H9 (cell line): ENCODE measurements at regions not wholly inside any gene's neighbourhood (a gene's known extent, or its start where the extent isn't known, plus 50 kb on each side); places are given as distances from the start of the nearest gene placed in this dataset.

Source experiments
- DNase-seq: peaks from one replicate; pipeline ENCODE4 v3.0.0-alpha.2; 2017
- H2AFZ ChIP-seq: one replicate; pipeline ENCODE4 v1.6.1; 2013; ENCODE audit warnings: mild to moderate bottlenecking, low read length, control low read depth, moderate library complexity
- H2AK5ac ChIP-seq: 2 replicates; pipeline ENCODE4 v1.6.1; 2013; ENCODE audit warnings: low read length, control low read depth, mixed read lengths; ENCODE audit not compliant: insufficient read length
- H2BK120ac ChIP-seq: one replicate; pipeline ENCODE4 v1.6.1; 2013; ENCODE audit warnings: low read depth, mild to moderate bottlenecking, low read length, control low read depth, inconsistent platforms; ENCODE audit not compliant: poor library complexity, severe bottlenecking
- H2BK12ac ChIP-seq: 2 replicates; pipeline ENCODE4 v1.6.1; 2013; ENCODE audit warnings: low read length, control low read depth, mixed read lengths, low read depth; ENCODE audit not compliant: insufficient read length
- H2BK15ac ChIP-seq: 2 replicates; pipeline ENCODE4 v1.6.1; 2013; ENCODE audit warnings: low read depth, low read length, control low read depth
- H2BK20ac ChIP-seq: one replicate; pipeline ENCODE4 v1.6.1; 2013; ENCODE audit warnings: low read depth, mild to moderate bottlenecking, low read length, control low read depth, inconsistent platforms; ENCODE audit not compliant: poor library complexity, severe bottlenecking
- H2BK5ac ChIP-seq: 2 replicates; pipeline ENCODE4 v1.6.1; 2013; ENCODE audit warnings: low read length, control low read depth, mixed read lengths; ENCODE audit not compliant: insufficient read length
- H3K14ac ChIP-seq: 2 replicates; pipeline ENCODE4 v1.6.1; 2013; ENCODE audit warnings: low read length, control low read depth; ENCODE audit not compliant: insufficient read depth
- H3K18ac ChIP-seq: 2 replicates; pipeline ENCODE4 v1.6.1; 2013; ENCODE audit warnings: low read depth, mild to moderate bottlenecking, mixed read lengths, low read length, control low read depth; ENCODE audit not compliant: insufficient read length
- H3K23ac ChIP-seq: 2 replicates; pipeline ENCODE4 v1.6.1; 2013; ENCODE audit warnings: low read length, control low read depth, mixed read lengths, low read depth; ENCODE audit not compliant: insufficient read length
- H3K23me2 ChIP-seq: 2 replicates; pipeline ENCODE4 v1.6.1; 2013; ENCODE audit warnings: low read depth, mild to moderate bottlenecking, mixed read lengths, low read length, control low read depth; ENCODE audit not compliant: insufficient read length, poor library complexity, severe bottlenecking
- H3K27ac ChIP-seq: 2 replicates; pipeline ENCODE4 v1.5.1; 2013; ENCODE audit warnings: low read length, control low read depth, mixed read lengths, low read depth; ENCODE audit not compliant: insufficient read length
- H3K27me3 ChIP-seq: 2 replicates; pipeline ENCODE4 v1.6.1; 2013; ENCODE audit warnings: low read length, control low read depth, inconsistent platforms; ENCODE audit not compliant: insufficient read depth
- H3K4ac ChIP-seq: 2 replicates; pipeline ENCODE4 v1.6.1; 2013; ENCODE audit warnings: low read depth, mild to moderate bottlenecking, control low read depth, inconsistent platforms, low read length, moderate library complexity
- H3K4me1 ChIP-seq: 2 replicates; pipeline ENCODE4 v1.6.1; 2013; ENCODE audit warnings: low read length, control low read depth, inconsistent platforms; ENCODE audit not compliant: insufficient read depth
- H3K4me2 ChIP-seq: 2 replicates; pipeline ENCODE4 v1.6.1; 2013; ENCODE audit warnings: low read length, control low read depth, mixed read lengths; ENCODE audit not compliant: insufficient read length, insufficient read depth
- H3K56ac ChIP-seq: 2 replicates; pipeline ENCODE4 v1.6.1; 2013; ENCODE audit warnings: low read depth, mild to moderate bottlenecking, mixed read lengths, low read length, control low read depth; ENCODE audit not compliant: insufficient read length
- H3K79me1 ChIP-seq: 2 replicates; pipeline ENCODE4 v1.6.1; 2013; ENCODE audit warnings: low read depth, mild to moderate bottlenecking, moderate library complexity, low read length, control low read depth, inconsistent platforms; ENCODE audit not compliant: insufficient read depth, poor library complexity, severe bottlenecking
- H3K79me2 ChIP-seq: 2 replicates; pipeline ENCODE4 v1.6.1; 2013; ENCODE audit warnings: low read length, control low read depth, inconsistent platforms; ENCODE audit not compliant: insufficient read depth
- H3K9ac ChIP-seq: 2 replicates; pipeline ENCODE4 v1.6.1; 2013; ENCODE audit warnings: low read length, control low read depth, mixed read lengths; ENCODE audit not compliant: insufficient read length; ENCODE audit errors: extremely low read depth
- H3K9me3 ChIP-seq: one replicate; pipeline ENCODE4 v1.6.1; 2013; ENCODE audit warnings: low read depth, low read length, inconsistent platforms; ENCODE audit not compliant: control insufficient read depth
- H3T11ph ChIP-seq: one replicate; pipeline ENCODE4 v1.6.1; 2013; ENCODE audit warnings: mild to moderate bottlenecking, low read length, control low read depth, inconsistent platforms
- H4K20me1 ChIP-seq: one replicate; pipeline ENCODE4 v1.6.1; 2013; ENCODE audit not compliant: control insufficient read depth, insufficient read length, insufficient read depth
- H4K5ac ChIP-seq: 2 replicates; pipeline ENCODE4 v1.6.1; 2013; ENCODE audit warnings: low read depth, mild to moderate bottlenecking, mixed read lengths, low read length, control low read depth; ENCODE audit not compliant: insufficient read length
- H4K8ac ChIP-seq: replicated peaks from 2 replicates; pipeline ENCODE4 v1.6.1; 2013; ENCODE audit warnings: low read length, control low read depth, mixed read lengths, low read depth; ENCODE audit not compliant: insufficient read length
- H4K91ac ChIP-seq: 2 replicates; pipeline ENCODE4 v1.6.1; 2013; ENCODE audit warnings: low read depth, mild to moderate bottlenecking, moderate library complexity, mixed read lengths, low read length, control low read depth; ENCODE audit not compliant: insufficient read length
- H3K27ac Mint-ChIP-seq, 3 experiments: 2 replicates in 2 of 3; 3 replicates in 1 of 3; pipeline ENCODE4 v1.8.0; 2020 to 2021; ENCODE audit warnings: mixed read lengths in 3 of 3, mild to moderate bottlenecking in 1 of 3, moderate library complexity in 1 of 3
- H3K27me3 Mint-ChIP-seq: 2 replicates; pipeline ENCODE4 v1.8.0; 2021; ENCODE audit warnings: low read depth, mild to moderate bottlenecking, moderate library complexity, mixed read lengths
- H3K36me3 Mint-ChIP-seq, 3 experiments: 2 replicates in 2 of 3; 3 replicates in 1 of 3; pipeline ENCODE4 v1.8.0; 2020 to 2021; ENCODE audit warnings: low read depth in 3 of 3, mixed read lengths in 3 of 3; ENCODE audit not compliant: insufficient read depth in 1 of 3
- H3K4me1 Mint-ChIP-seq, 2 experiments: 2 replicates each; pipeline ENCODE4 v1.8.0; 2020; ENCODE audit warnings: mixed read lengths in 2 of 2
- H3K4me3 Mint-ChIP-seq, 2 experiments: 2 replicates in 1 of 2; 3 replicates in 1 of 2; pipeline ENCODE4 v1.8.0; 2020 to 2021; ENCODE audit warnings: mild to moderate bottlenecking in 2 of 2, mixed read lengths in 2 of 2, moderate library complexity in 1 of 2
- H3K9me3 Mint-ChIP-seq, 2 experiments: 2 replicates in 1 of 2; 3 replicates in 1 of 2; pipeline ENCODE4 v1.8.0; 2020; ENCODE audit warnings: mild to moderate bottlenecking in 2 of 2, mixed read lengths in 2 of 2, moderate library complexity in 1 of 2
- CTCF ChIP-seq: fragments of 200-600 bp; sonication (generic); conservative IDR thresholded peaks from 3 replicates; pipeline ENCODE4 v1.8.0; 2021; ENCODE audit warnings: antibody characterized with exemption, mild to moderate bottlenecking
- WGBS: extraction: QIAGEN DNeasy Blood & Tissue Kit; methylation state at CpG from one replicate; pipeline ENCODE4 v1.1.7; 2013; ENCODE audit warnings: missing lambda C conversion rate, low lambda C conversion rate, mixed read lengths; ENCODE audit not compliant: insufficient read length; ENCODE audit errors: extremely low coverage; 5-methylcytosine and 5-hydroxymethylcytosine counted together

DNA sequence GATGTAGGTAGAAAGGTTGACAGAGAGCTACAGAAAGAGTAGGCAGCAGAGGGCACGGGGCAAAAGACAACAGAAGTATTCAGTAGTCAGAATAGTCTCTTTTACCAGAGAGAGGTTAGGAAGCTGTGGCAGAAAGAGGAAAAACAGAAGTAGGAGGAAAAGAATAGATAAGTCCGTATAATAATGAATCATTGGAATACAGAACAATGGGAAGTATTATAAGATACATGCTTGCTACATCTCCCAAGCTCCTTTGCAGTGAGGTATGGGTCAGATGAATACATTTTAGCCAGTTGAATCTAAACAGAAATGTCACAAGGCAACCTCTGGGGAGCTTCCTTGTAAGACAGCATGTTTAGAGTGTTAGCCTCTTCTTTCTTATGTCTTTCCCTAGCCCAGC is 570.5 kb upstream of the CITED2 start:
- H3K4me1 Mint-ChIP-seq, result peaks cover 22 to 31% of the 10 kb centered on the region in 2 experiments

More for the DNA sequence above, 570.5 kb upstream of the CITED2 start:
- Histone ChIP-seq H3K56ac (no peak overlapping the region), H3K18ac (no peak overlapping the region), H3K23ac (no peak overlapping the region), H2BK20ac (no peak overlapping the region), H3K9me3 (no peaks in the 10 kb centered on the region), H2BK5ac (no peak overlapping the region), H4K91ac (no peak overlapping the region), H2BK15ac (no peak overlapping the region), H2BK12ac (no peak overlapping the region), H3K4ac (no peak overlapping the region), H4K8ac (no peak overlapping the region), H2AK5ac (no peak overlapping the region), H3K79me1 (no peaks in the 10 kb centered on the region), H2AFZ (no peak overlapping the region), H3K4me2 (no peak overlapping the region), H3K14ac (no peak overlapping the region), H3T11ph (no peak overlapping the region), H3K9ac (no peak overlapping the region), H3K79me2 (no peaks in the 10 kb centered on the region), H4K5ac (no peak overlapping the region), H2BK120ac (no peak overlapping the region), H3K27ac (no peak overlapping the region), H3K27me3 (no peaks in the 10 kb centered on the region), H3K23me2 (no peaks in the 10 kb centered on the region), H4K20me1 (no peaks in the 10 kb centered on the region), H3K4me1 (no peaks in the 10 kb centered on the region; the same call in 1 of the 2 replicates)
- H3K27me3 Mint-ChIP-seq, result no peaks in the 10 kb centered on the region
- H3K36me3 Mint-ChIP-seq, result peaks cover 2 to 18% (median 2%) of the 10 kb centered on the region in 3 experiments; a peak in 5 of 7 replicates
- H3K4me3 Mint-ChIP-seq, result no peak overlapping the region
- no CpG with 5 or more reads among the region's 2 CpGs for WGBS
- peaks cover 6 to 10% of the 10 kb centered on the region in 2 experiments; a peak in 4 of 5 replicates for H3K9me3 Mint-ChIP-seq
- H3K27ac Mint-ChIP-seq, result peak overlapping the region in 1 of 3 experiments; percentile 36; a peak in 2 of 7 replicates
- no peak for TF ChIP-seq CTCF
- DNase-seq, result no peak
